ENCODE measurements at regions not wholly inside any gene's neighbourhood (a gene's known extent, or its start where the extent isn't known, plus 50 kb on each side); places are given as distances from the start of the nearest gene placed in this dataset.

DNA sequence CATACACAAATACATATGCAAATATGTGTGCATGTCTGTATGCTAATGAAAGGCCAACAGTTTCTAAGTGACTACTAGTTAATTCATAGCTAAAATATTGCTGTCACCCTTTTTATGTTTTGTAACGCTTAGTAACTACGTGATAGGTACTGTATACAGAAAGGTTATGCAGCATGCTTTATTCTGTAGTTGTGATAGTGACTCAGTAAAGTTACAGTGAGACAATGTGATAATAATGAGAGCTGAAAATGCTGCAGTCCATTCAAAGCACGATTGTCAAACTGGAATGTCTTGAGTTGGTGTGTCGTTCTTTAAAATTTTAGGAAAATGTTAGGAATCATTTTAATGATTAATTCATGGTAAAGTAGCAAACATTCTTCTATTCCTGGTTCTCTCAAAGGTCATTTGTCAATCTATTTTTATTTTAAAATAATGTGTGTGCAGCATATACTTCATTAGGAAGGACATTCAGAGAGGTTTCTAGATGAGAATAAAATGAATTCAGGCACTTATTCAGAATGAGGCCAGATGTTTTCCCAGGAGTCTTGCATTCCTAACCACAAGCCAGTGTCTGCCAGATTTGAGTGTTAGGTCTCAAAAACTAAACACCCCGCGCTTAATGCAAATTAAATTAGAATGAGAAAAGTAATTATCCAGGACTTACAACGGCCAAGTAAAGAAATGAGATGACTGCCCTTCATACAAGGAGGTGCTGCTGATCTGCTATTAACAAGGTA is 408.8 kb upstream of the FZD8 start:
- no peak for DNase-seq (ENCODE audit: low read depth)
- Mint-ChIP-seq H3K4me1 (ENCODE audit: low read depth, unreplicated experiment) (no peaks in the 10 kb centered on the region), H3K27me3 (ENCODE audit: low read depth, unreplicated experiment) (no peaks in the 10 kb centered on the region), H3K9me3 (ENCODE audit: unreplicated experiment) (peaks cover 10% of the 10 kb centered on the region), H3K4me3 (ENCODE audit: unreplicated experiment) (no peak overlapping the region), H3K27ac (ENCODE audit: unreplicated experiment) (no peak overlapping the region), H3K36me3 (ENCODE audit: low read depth, unreplicated experiment) (no peaks in the 10 kb centered on the region)
- no peaks in the 10 kb centered on the region for H3K27me3 ChIP-seq (ENCODE audit: insufficient read depth, low read length)
- H3K36me3 ChIP-seq (ENCODE audit: insufficient read depth, low read length), result no peaks in the 10 kb centered on the region
- no peaks in the 10 kb centered on the region for H3K79me2 ChIP-seq (ENCODE audit: insufficient read depth, low read length)
- no peak overlapping the region for H3K4me3 ChIP-seq (ENCODE audit: insufficient read depth, low read depth, low read length)
- no peaks in the 10 kb centered on the region for H4K20me1 ChIP-seq (ENCODE audit: insufficient read depth, low read length)
- no peak for FAIRE-seq
- no peak overlapping the region for H3K27ac ChIP-seq (ENCODE audit: low read depth, low read length)
- H3K9me3 ChIP-seq (ENCODE audit: insufficient read depth, low read depth, low read length), result no peaks in the 10 kb centered on the region
- no peak overlapping the region for H3K9ac ChIP-seq (ENCODE audit: low read length)
- TF ChIP-seq CTCF (IDR thresholded peaks at IDR 0.05; ENCODE audit: insufficient read depth, low read depth, low read length), result no peak
- no peak overlapping the region for H2AFZ ChIP-seq (ENCODE audit: low read depth, low read length)
- H3K4me1 ChIP-seq (ENCODE audit: insufficient read depth, low read length), result no peaks in the 10 kb centered on the region
- H3K4me2 ChIP-seq (ENCODE audit: low read length), result no peak overlapping the region

DNA sequence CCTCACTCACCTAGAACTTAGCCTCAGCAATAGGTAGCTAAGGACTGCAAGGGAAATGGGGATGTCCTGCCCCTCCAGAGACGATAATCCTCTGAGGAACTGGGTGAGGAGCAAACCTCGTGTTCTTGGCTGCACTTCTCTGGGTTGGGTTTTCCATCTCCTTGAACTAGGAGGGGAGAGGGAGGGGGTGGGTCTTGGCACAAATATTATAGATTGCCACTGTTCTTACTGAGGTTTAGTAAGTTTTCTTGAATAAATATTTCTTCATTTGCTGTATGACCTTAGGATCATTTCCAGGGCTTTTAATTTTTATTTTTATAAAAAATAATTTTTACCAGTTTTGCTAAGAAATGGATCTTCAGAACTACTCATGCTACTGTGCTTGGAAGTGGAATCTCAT is 406.7 kb upstream of the FZD8 start:
- Histone ChIP-seq H3K79me2 (ENCODE audit: insufficient read depth, low read length) (no peaks in the 10 kb centered on the region), H3K9me3 (ENCODE audit: insufficient read depth, low read depth, low read length) (no peaks in the 10 kb centered on the region), H3K27me3 (ENCODE audit: insufficient read depth, low read length) (no peaks in the 10 kb centered on the region), H3K4me3 (ENCODE audit: insufficient read depth, low read depth, low read length) (no peak overlapping the region), H3K4me2 (ENCODE audit: low read length) (no peak overlapping the region), H3K27ac (ENCODE audit: low read depth, low read length) (no peak overlapping the region), H4K20me1 (ENCODE audit: insufficient read depth, low read length) (no peaks in the 10 kb centered on the region), H3K9ac (ENCODE audit: low read length) (no peak overlapping the region), H2AFZ (ENCODE audit: low read depth, low read length) (no peak overlapping the region), H3K4me1 (ENCODE audit: insufficient read depth, low read length) (no peaks in the 10 kb centered on the region), H3K36me3 (ENCODE audit: insufficient read depth, low read length) (no peaks in the 10 kb centered on the region)
- H3K36me3 Mint-ChIP-seq (ENCODE audit: low read depth, unreplicated experiment), result no peaks in the 10 kb centered on the region
- no peaks in the 10 kb centered on the region for H3K27me3 Mint-ChIP-seq (ENCODE audit: low read depth, unreplicated experiment)
- FAIRE-seq (no peak), DNase-seq (ENCODE audit: low read depth) (no peak)
- TF ChIP-seq EZH2 (IDR thresholded peaks at IDR 0.05; ENCODE audit: insufficient read depth, low read length) (no peak), CTCF (IDR thresholded peaks at IDR 0.05; ENCODE audit: insufficient read depth, low read depth, low read length) (no peak)
- H3K4me1 Mint-ChIP-seq (ENCODE audit: low read depth, unreplicated experiment), result no peaks in the 10 kb centered on the region
- peaks cover 2% of the 10 kb centered on the region for H3K9me3 Mint-ChIP-seq (ENCODE audit: unreplicated experiment)
- H3K4me3 Mint-ChIP-seq (ENCODE audit: unreplicated experiment), result no peak overlapping the region
- H3K27ac Mint-ChIP-seq (ENCODE audit: unreplicated experiment), result no peak overlapping the region

- no peak overlapping the region for H3K4me2 ChIP-seq (ENCODE audit: low read length)
- FAIRE-seq (no peak), DNase-seq (ENCODE audit: low read depth) (no peak)
- H3K4me3 Mint-ChIP-seq (ENCODE audit: unreplicated experiment), result no peak overlapping the region
- no peaks in the 10 kb centered on the region for H3K4me1 Mint-ChIP-seq (ENCODE audit: low read depth, unreplicated experiment)
- TF ChIP-seq EZH2 (IDR thresholded peaks at IDR 0.05; ENCODE audit: insufficient read depth, low read length), result no peak
- no peak for TF ChIP-seq CTCF (IDR thresholded peaks at IDR 0.05; ENCODE audit: insufficient read depth, low read depth, low read length)
- no peaks in the 10 kb centered on the region for H3K36me3 Mint-ChIP-seq (ENCODE audit: low read depth, unreplicated experiment)
- no peak overlapping the region for H3K27ac Mint-ChIP-seq (ENCODE audit: unreplicated experiment)
- H3K9me3 ChIP-seq (ENCODE audit: insufficient read depth, low read depth, low read length), result no peaks in the 10 kb centered on the region
- H3K36me3 ChIP-seq (ENCODE audit: insufficient read depth, low read length), result no peaks in the 10 kb centered on the region
- H3K79me2 ChIP-seq (ENCODE audit: insufficient read depth, low read length), result no peaks in the 10 kb centered on the region
- H3K4me3 ChIP-seq (ENCODE audit: insufficient read depth, low read depth, low read length), result no peak overlapping the region
- no peak overlapping the region for H2AFZ ChIP-seq (ENCODE audit: low read depth, low read length)
- H3K9me3 Mint-ChIP-seq (ENCODE audit: unreplicated experiment), result peaks cover 2% of the 10 kb centered on the region
- H4K20me1 ChIP-seq (ENCODE audit: insufficient read depth, low read length), result no peaks in the 10 kb centered on the region
- no peak overlapping the region for H3K9ac ChIP-seq (ENCODE audit: low read length)
- H3K27ac ChIP-seq (ENCODE audit: low read depth, low read length), result no peak overlapping the region
- H3K27me3 ChIP-seq (ENCODE audit: insufficient read depth, low read length), result no peaks in the 10 kb centered on the region
- H3K4me1 ChIP-seq (ENCODE audit: insufficient read depth, low read length), result no peaks in the 10 kb centered on the region
- H3K27me3 Mint-ChIP-seq (ENCODE audit: low read depth, unreplicated experiment), result no peaks in the 10 kb centered on the region
Observed at GRCh38 chr10:36048236-36048635, 406.1 kb upstream of the FZD8 start.

All from astrocyte (in vitro differentiated cells and primary cell).